ENCODE measurements at regions not wholly inside any gene's neighbourhood (a gene's known extent, or its start where the extent isn't known, plus 50 kb on each side); places are given as distances from the start of the nearest gene placed in this dataset.

DNA sequence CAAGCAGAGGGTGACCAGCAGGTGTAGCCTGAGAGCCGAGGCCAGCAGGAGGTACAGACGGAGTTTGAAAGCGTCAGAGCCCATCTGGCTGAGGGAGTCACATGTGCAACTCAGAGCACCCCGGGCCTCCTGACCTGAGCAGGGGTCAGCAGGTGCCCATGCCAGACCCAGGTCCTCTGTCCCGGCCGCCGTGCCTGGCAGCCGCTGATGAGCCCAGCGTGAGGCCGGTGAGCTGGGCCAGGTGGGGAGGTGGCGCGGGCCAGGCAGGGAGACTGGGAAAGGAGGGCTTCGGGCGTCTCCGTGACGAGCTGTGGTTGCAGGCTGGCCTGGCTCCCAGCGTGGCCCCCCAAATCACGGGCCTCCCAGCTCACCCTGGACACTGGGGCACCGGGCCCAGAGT lies 130.9 kb downstream of the CHSY1 start:
- Mint-ChIP-seq H3K27me3 (ENCODE audit: unreplicated experiment) (peaks cover 11% of the 10 kb centered on the region), H3K4me3 (ENCODE audit: unreplicated experiment) (no peak overlapping the region), H3K27ac (ENCODE audit: unreplicated experiment) (no peak overlapping the region), H3K9me3 (ENCODE audit: unreplicated experiment) (no peaks in the 10 kb centered on the region), H3K36me3 (ENCODE audit: low read depth, unreplicated experiment) (no peaks in the 10 kb centered on the region), H3K4me1 (ENCODE audit: unreplicated experiment) (peaks cover 8% of the 10 kb centered on the region)
- TF ChIP-seq, protein P1, sequence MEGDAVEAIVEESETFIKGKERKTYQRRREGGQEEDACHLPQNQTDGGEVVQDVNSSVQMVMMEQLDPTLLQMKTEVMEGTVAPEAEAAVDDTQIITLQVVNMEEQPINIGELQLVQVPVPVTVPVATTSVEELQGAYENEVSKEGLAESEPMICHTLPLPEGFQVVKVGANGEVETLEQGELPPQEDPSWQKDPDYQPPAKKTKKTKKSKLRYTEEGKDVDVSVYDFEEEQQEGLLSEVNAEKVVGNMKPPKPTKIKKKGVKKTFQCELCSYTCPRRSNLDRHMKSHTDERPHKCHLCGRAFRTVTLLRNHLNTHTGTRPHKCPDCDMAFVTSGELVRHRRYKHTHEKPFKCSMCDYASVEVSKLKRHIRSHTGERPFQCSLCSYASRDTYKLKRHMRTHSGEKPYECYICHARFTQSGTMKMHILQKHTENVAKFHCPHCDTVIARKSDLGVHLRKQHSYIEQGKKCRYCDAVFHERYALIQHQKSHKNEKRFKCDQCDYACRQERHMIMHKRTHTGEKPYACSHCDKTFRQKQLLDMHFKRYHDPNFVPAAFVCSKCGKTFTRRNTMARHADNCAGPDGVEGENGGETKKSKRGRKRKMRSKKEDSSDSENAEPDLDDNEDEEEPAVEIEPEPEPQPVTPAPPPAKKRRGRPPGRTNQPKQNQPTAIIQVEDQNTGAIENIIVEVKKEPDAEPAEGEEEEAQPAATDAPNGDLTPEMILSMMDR (IDR thresholded peaks at IDR 0.05; ENCODE audit: unreplicated experiment): no peak
- no peak for DNase-seq (ENCODE audit: low spot score)

DNA sequence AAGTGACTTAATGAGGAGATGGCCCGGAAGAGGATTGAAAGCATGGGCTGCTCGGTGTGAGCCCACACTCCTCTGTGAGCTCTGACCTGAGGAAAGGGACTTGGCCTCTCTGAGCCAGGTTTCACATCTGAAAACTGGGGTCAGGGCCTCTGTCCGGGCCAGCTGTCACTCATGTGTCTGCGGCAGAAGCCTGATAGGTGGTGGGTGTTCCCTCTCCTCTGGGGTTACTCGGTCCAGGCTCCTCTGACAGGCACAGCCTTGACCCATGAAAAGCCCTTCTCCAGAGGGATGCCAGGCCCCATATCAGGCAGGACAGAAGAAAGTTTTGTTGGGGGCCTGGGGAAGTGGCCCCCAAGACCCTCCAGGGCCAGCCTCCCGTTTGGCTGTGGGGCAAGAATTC lies 131.4 kb downstream of the CHSY1 start:
- DNase-seq (ENCODE audit: low spot score): no peak
- Mint-ChIP-seq H3K4me1 (ENCODE audit: unreplicated experiment) (peaks cover 11% of the 10 kb centered on the region), H3K9me3 (ENCODE audit: unreplicated experiment) (no peaks in the 10 kb centered on the region), H3K27me3 (ENCODE audit: unreplicated experiment) (peaks cover 14% of the 10 kb centered on the region), H3K36me3 (ENCODE audit: low read depth, unreplicated experiment) (no peaks in the 10 kb centered on the region), H3K27ac (ENCODE audit: unreplicated experiment) (no peak overlapping the region), H3K4me3 (ENCODE audit: unreplicated experiment) (no peak overlapping the region)
- TF ChIP-seq, protein P1 (IDR thresholded peaks at IDR 0.05; ENCODE audit: unreplicated experiment): no peak

Data from endothelial cell (in vitro differentiated cells).